HG03432 (cell line): ENCODE measurements at regions not wholly inside any gene's neighbourhood (a gene's known extent, or its start where the extent isn't known, plus 50 kb on each side); places are given as distances from the start of the nearest gene placed in this dataset.
"Not testable (repeated sequence)": the region's sequence is repeated elsewhere in the genome, so short reads cannot be mapped to it uniquely, and the experiment has no call there.

ENCODE experiments used
- ATAC-seq: cut with Tn5 transposase; IDR thresholded peaks from one replicate; pipeline ENCODE4 v1.9.1; 2021; ENCODE audit warnings: mild to moderate bottlenecking, moderate library complexity; ENCODE audit not compliant: unreplicated experiment

- ATAC-seq: no peak
Measured at GRCh38 chr15:62495670-62496614, 330.9 kb upstream of the C2CD4B start.

- no peak for ATAC-seq
Measured at GRCh38 chr15:62497356-62497755, 332.3 kb upstream of the C2CD4B start.

- ATAC-seq: no peak
Measured at GRCh38 chr15:62498278-62498677, 333.2 kb upstream of the C2CD4B start.

- ATAC-seq: no peak
Measured at GRCh38 chr15:62498712-62499111, 333.6 kb upstream of the C2CD4B start.

- ATAC-seq: no peak
Measured at GRCh38 chr15:62500325-62500724, 335.2 kb upstream of the C2CD4B start.

- ATAC-seq: no peak
Measured at GRCh38 chr15:62502451-62502850, 337.4 kb upstream of the C2CD4B start.

GRCh38 chr15:62503451-62503850 lies 338.4 kb upstream of the C2CD4B start:
- ATAC-seq: no peak

GRCh38 chr15:62505762-62506161 lies 340.7 kb upstream of the C2CD4B start:
- ATAC-seq: no peak

GRCh38 chr15:62506217-62506805 lies 341.2 kb upstream of the C2CD4B start:
- no peak for ATAC-seq

- ATAC-seq: no peak
Measured at GRCh38 chr15:62509395-62509958, 344.4 kb upstream of the C2CD4B start.

- ATAC-seq: no peak
Measured at GRCh38 chr15:62510791-62511190, 345.7 kb upstream of the C2CD4B start.

- ATAC-seq: no peak
Measured at GRCh38 chr15:62512904-62513303, 347.8 kb upstream of the C2CD4B start.

- no peak for ATAC-seq
Measured at GRCh38 chr15:62513893-62514292, 348.8 kb upstream of the C2CD4B start.

- ATAC-seq: no peak
Measured at GRCh38 chr15:62515696-62516395, 350.8 kb upstream of the C2CD4B start.

- no peak for ATAC-seq
Measured at GRCh38 chr15:62517541-62517940, 352.5 kb upstream of the C2CD4B start.

- not testable (repeated sequence) for ATAC-seq
Measured at GRCh38 chr15:62518666-62519065, 353.6 kb upstream of the C2CD4B start.

- no peak for ATAC-seq
Measured at GRCh38 chr15:62519900-62520299, 354.8 kb upstream of the C2CD4B start.

- ATAC-seq: no peak
Measured at GRCh38 chr15:62520887-62521286, 355.8 kb upstream of the C2CD4B start.

GRCh38 chr15:62521396-62521795 lies 356.3 kb upstream of the C2CD4B start:
- no peak for ATAC-seq

GRCh38 chr15:62524848-62525247 lies 359.8 kb upstream of the C2CD4B start:
- no peak for ATAC-seq

- ATAC-seq: no peak
Measured at GRCh38 chr15:62527387-62527786, 362.3 kb upstream of the C2CD4B start.
